GM21360 (cell line): ENCODE measurements at regions not wholly inside any gene's neighbourhood (a gene's known extent, or its start where the extent isn't known, plus 50 kb on each side); places are given as distances from the start of the nearest gene placed in this dataset.
"Not testable (repeated sequence)": the region's sequence is repeated elsewhere in the genome, so short reads cannot be mapped to it uniquely, and the experiment has no call there.

Experiments
- ATAC-seq: cut with Tn5 transposase; IDR thresholded peaks from one replicate; pipeline ENCODE4 v1.9.1; 2021; ENCODE audit warnings: mild to moderate bottlenecking, moderate library complexity; ENCODE audit not compliant: unreplicated experiment

DNA sequence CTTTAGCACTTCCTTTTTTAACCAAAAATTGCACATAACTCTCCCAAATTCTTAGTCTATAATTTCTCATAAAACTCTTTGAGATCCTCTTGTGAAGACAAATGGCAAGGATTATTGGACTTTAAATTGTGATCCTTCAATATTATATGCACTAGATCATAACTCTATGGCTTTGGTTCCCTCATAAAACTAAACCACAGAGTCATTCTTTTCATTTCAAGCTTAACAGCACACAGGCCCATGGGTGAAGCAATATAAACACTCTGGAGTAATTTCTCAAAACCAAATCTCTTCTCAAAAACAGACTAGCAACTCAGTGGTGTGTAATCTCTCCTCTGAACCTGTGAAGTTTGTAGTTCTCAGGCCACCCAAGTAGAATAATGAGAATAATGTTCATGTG lies 171.0 kb upstream of the NECTIN3 start:
- no peak for ATAC-seq

DNA sequence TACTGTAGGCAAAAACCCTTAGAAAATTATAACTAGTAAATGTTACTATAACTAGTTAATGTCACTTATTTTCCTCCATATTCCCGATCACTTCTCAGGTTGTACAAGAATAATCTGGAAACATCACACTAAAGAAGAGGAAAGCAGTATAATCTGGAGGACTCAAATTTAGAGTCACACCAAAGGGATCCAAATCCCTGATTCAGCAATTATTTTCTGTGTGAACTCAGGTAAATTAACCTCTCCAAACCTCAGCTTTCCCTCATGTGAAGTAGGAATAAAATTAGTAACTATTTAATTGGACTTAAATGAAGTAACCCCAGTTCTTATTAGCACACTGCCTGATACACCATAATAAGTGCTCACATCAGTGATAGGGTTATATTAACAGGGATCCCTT lies 170.1 kb upstream of the NECTIN3 start:
- no peak for ATAC-seq

DNA sequence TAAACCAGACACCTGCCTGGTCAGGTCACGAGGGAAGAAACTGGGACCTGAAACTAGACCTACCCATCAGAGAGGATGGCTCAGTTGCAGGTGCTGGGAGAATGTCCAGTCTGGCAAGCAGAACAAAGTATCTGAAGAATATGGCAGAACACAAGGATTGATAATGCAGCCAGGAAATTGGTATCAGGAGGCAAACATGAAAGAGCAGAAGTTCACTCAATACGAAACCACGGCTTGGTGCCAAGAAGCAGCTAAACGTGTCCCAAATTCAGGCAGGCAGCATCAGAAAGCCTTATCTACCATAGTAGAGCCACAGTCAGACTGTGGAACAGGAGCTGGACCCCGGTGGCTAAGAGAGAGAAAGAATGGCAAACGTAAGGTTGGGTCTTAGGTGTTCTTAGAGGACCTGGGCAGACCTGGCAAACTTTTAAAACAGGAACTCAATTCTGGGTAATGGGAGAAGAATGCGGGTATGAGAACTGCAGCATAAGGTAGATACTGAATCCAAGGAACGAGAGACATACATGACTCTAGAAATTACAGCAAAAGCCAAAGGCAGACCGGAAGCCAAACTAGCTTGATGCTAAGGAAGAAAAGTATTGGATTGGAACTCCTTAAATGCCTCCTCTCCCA lies 169.0 kb upstream of the NECTIN3 start:
- no peak for ATAC-seq

GRCh38 chr3:110903771-110904519 lies 167.7 kb upstream of the NECTIN3 start:
- ATAC-seq = no peak

DNA sequence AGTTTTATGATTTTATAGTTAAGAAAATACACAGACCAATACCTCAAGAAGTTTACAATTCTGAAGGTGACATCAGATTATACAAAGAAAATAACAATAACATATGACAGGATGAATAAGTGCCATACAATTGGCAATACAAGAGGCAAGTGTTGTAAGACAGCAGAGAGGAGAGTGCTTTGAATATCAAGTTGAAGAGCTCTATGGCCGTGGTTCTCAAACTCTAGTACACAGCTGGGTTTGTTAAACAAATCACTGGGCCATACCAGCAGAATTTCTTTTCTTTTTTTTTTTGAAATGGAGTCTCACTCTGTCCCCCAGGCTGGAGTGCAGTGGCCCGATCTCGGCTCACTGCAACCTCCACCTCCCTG lies 167.1 kb upstream of the NECTIN3 start:
- ATAC-seq = no peak

DNA sequence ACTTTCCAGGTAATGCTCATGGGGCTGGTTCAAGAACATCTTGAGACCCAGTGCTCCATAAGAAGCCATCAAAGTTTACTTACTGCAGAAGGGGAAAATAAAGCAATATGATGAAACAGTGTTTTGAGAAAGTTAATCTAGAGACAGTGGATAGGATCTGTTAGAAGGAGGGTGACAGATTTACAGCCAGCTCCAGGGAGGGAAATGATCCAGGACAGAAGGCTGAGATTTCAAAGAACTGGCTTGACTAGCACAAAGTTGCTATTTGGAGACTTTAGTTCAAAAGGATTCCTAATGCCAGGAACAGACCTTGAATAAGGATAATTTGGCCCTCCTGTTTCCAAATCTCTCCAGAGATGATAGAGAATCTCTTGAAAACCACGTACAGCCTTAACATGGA lies 166.5 kb upstream of the NECTIN3 start:
- no peak for ATAC-seq

- ATAC-seq = no peak
Observed at GRCh38 chr3:110909839-110910238, 161.8 kb upstream of the NECTIN3 start.

DNA sequence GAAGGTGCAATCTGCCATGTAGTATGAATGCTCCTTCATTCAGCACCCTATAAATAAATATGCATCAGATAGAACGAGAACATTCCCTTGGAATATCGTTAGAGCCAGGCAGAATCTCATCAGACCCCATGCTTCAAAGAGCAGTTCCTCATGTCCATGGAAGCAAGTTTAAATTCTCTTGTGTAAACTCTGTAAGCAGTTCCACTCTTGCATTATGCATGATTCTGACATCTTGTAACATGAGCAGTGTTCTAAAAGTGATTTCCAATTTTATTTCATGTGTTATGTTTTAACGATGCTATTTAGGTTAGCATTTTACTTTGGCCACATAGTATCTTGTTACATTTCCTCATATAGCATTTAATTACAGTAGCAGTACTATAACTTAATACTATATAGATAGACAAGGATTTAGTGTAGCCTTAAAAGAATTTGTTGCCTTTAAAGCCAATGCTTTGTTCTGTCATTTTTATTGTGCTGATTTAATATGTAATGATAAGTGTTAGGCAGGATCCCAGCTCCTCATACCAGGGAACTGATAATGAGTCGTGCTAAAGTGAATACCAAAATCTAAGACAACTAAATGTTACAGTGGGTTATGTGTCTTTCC lies 161.2 kb upstream of the NECTIN3 start:
- ATAC-seq = no peak

DNA sequence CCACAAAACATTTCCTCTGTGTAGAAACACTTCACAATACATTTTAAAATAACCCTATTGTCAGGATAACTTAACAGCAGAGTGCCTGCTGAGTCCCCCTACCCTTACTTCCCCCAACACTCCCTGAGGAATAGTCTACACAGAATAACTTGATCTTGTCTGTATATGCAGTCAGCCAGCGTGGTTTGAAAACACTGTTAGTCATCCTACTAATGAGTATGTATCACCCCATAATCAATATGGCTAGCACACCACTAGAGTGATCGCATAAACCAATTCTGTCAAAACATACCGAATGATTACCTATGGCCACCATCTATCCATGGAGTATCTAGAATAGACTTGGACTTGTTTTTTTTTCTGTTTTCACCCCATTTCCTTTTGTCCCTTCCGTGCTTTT lies 152.7 kb upstream of the NECTIN3 start:
- no peak for ATAC-seq

DNA sequence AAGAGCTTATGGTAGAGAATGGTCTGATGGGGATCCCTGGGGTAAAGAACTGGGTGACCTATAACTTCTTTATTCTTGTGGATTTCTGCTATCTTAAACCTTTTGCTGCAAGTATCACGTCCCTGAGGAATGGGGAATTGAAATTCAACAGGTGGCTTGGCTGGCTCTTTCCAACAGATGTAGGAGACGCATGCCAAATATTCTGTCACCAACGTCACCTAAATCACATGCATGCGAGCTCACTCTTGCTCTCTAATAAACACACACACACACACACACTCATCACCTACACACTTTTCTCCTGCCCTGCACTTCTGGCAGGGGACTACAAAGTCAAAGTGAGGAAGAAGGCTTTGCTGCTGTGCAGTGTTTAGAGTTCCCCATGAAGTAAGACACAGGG lies 145.8 kb upstream of the NECTIN3 start:
- ATAC-seq = no peak

- ATAC-seq = no peak
Observed at GRCh38 chr3:110928016-110928662, 143.5 kb upstream of the NECTIN3 start.

- ATAC-seq = no peak
Observed at GRCh38 chr3:110929816-110930215, 141.8 kb upstream of the NECTIN3 start.

- ATAC-seq = no peak
Observed at GRCh38 chr3:110932567-110932966, 139.0 kb upstream of the NECTIN3 start.

DNA sequence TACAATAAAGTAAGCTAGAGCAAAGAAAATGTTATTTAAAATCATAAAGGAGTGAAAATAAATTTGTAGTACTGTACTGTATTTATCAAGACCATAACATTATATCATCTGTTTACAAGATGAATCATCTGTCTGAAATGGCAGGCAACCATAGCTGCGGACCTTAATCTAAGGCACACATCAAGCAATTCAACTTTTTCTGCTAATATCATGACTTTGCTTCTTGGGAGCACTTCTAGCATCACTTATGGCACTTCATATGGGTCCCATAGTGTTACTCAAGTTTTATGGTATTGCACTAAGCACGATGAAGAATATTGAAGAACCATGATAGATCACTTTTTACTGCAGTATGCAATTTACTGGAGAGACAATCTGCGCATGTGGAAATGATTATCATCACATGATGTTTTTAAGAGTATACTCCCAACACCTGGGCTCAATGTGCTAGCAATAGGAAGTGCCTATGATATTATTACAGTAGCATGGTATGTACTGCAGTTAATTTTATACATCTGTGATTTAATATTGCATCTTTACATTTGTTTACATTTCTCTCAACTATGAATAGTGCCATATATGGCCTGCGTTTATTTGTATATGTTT lies 137.7 kb upstream of the NECTIN3 start:
- ATAC-seq = no peak

- no peak for ATAC-seq
Observed at GRCh38 chr3:110938629-110939028, 133.0 kb upstream of the NECTIN3 start.

DNA sequence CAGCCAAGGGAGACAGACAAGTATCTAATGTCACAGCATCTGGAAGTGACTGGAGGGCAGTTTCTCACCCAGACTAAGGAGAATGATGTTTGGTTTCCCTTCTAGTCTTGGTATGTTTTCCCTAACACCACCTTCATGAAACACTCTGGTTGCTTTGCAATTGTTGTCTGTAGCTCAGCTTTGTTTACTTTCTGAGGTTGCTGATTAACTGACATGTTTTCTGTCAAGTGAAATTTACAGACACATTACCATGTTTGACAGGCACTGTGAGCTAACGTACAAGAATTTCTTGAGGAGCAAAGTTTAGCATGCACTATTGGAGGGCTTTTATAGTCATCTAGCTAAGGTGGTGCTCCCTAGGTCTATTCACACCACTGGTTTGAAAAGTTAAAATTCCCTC lies 131.6 kb upstream of the NECTIN3 start:
- ATAC-seq = no peak

DNA sequence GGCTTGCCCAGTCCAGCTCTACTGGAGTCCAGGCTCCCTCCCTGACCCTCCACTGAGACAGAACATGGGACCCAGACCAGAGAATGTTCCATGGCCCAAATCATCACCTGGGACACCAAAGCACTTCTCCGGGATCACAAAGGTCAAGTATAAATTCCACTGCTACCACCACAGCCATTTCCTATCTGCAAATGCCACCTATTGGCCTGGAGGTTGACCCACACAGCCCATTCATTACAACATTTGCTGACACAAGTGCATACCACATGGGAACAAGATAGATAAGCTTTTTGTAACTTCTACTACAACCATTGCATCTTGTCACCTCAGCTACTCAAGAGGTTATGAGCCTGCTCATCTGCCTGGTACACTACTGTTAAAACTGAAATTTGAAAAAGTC lies 126.8 kb upstream of the NECTIN3 start:
- no peak for ATAC-seq

- no peak for ATAC-seq
Observed at GRCh38 chr3:110946810-110947209, 124.8 kb upstream of the NECTIN3 start.

DNA sequence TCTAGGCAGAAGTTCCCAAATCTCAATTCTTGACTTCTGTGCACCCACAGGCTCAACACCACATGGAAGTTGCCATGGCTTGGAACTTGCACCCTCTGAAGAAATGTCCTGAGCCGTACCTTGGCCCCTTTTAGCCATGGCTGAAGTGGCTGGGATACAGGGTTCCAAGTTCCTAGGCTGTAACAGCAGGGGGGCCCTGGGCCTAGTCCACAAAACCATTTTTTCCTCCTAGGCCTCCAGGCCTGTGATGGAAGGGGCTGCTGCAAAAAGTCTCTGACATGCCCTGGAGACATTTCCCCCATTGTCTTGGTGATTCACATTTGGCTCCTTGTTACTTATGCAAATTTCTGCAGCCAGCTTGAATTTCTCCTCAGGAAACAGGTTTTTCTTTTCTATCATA lies 122.4 kb upstream of the NECTIN3 start:
- not testable (repeated sequence) for ATAC-seq

- no peak for ATAC-seq
Observed at GRCh38 chr3:110955301-110955880, 116.2 kb upstream of the NECTIN3 start.

GRCh38 chr3:110956081-110956480 lies 115.5 kb upstream of the NECTIN3 start:
- ATAC-seq = no peak
